H9 (cell line): ENCODE measurements at regions not wholly inside any gene's neighbourhood (a gene's known extent, or its start where the extent isn't known, plus 50 kb on each side); places are given as distances from the start of the nearest gene placed in this dataset.
"Not testable (repeated sequence)": the region's sequence is repeated elsewhere in the genome, so short reads cannot be mapped to it uniquely, and the experiment has no call there.

ENCODE experiments used
- DNase-seq: peaks from one replicate; pipeline ENCODE4 v3.0.0-alpha.2; 2017
- H2AFZ ChIP-seq: one replicate; pipeline ENCODE4 v1.6.1; 2013; ENCODE audit warnings: mild to moderate bottlenecking, low read length, control low read depth, moderate library complexity
- H2AK5ac ChIP-seq: 2 replicates; pipeline ENCODE4 v1.6.1; 2013; ENCODE audit warnings: low read length, control low read depth, mixed read lengths; ENCODE audit not compliant: insufficient read length
- H2BK120ac ChIP-seq: one replicate; pipeline ENCODE4 v1.6.1; 2013; ENCODE audit warnings: low read depth, mild to moderate bottlenecking, low read length, control low read depth, inconsistent platforms; ENCODE audit not compliant: poor library complexity, severe bottlenecking
- H2BK12ac ChIP-seq: 2 replicates; pipeline ENCODE4 v1.6.1; 2013; ENCODE audit warnings: low read length, control low read depth, mixed read lengths, low read depth; ENCODE audit not compliant: insufficient read length
- H2BK15ac ChIP-seq: 2 replicates; pipeline ENCODE4 v1.6.1; 2013; ENCODE audit warnings: low read depth, low read length, control low read depth
- H2BK20ac ChIP-seq: one replicate; pipeline ENCODE4 v1.6.1; 2013; ENCODE audit warnings: low read depth, mild to moderate bottlenecking, low read length, control low read depth, inconsistent platforms; ENCODE audit not compliant: poor library complexity, severe bottlenecking
- H2BK5ac ChIP-seq: 2 replicates; pipeline ENCODE4 v1.6.1; 2013; ENCODE audit warnings: low read length, control low read depth, mixed read lengths; ENCODE audit not compliant: insufficient read length
- H3K14ac ChIP-seq: 2 replicates; pipeline ENCODE4 v1.6.1; 2013; ENCODE audit warnings: low read length, control low read depth; ENCODE audit not compliant: insufficient read depth
- H3K18ac ChIP-seq: 2 replicates; pipeline ENCODE4 v1.6.1; 2013; ENCODE audit warnings: low read depth, mild to moderate bottlenecking, mixed read lengths, low read length, control low read depth; ENCODE audit not compliant: insufficient read length
- H3K23ac ChIP-seq: 2 replicates; pipeline ENCODE4 v1.6.1; 2013; ENCODE audit warnings: low read length, control low read depth, mixed read lengths, low read depth; ENCODE audit not compliant: insufficient read length
- H3K23me2 ChIP-seq: 2 replicates; pipeline ENCODE4 v1.6.1; 2013; ENCODE audit warnings: low read depth, mild to moderate bottlenecking, mixed read lengths, low read length, control low read depth; ENCODE audit not compliant: insufficient read length, poor library complexity, severe bottlenecking
- H3K27ac ChIP-seq: 2 replicates; pipeline ENCODE4 v1.5.1; 2013; ENCODE audit warnings: low read length, control low read depth, mixed read lengths, low read depth; ENCODE audit not compliant: insufficient read length
- H3K27me3 ChIP-seq: 2 replicates; pipeline ENCODE4 v1.6.1; 2013; ENCODE audit warnings: low read length, control low read depth, inconsistent platforms; ENCODE audit not compliant: insufficient read depth
- H3K4ac ChIP-seq: 2 replicates; pipeline ENCODE4 v1.6.1; 2013; ENCODE audit warnings: low read depth, mild to moderate bottlenecking, control low read depth, inconsistent platforms, low read length, moderate library complexity
- H3K4me1 ChIP-seq: 2 replicates; pipeline ENCODE4 v1.6.1; 2013; ENCODE audit warnings: low read length, control low read depth, inconsistent platforms; ENCODE audit not compliant: insufficient read depth
- H3K4me2 ChIP-seq: 2 replicates; pipeline ENCODE4 v1.6.1; 2013; ENCODE audit warnings: low read length, control low read depth, mixed read lengths; ENCODE audit not compliant: insufficient read length, insufficient read depth
- H3K56ac ChIP-seq: 2 replicates; pipeline ENCODE4 v1.6.1; 2013; ENCODE audit warnings: low read depth, mild to moderate bottlenecking, mixed read lengths, low read length, control low read depth; ENCODE audit not compliant: insufficient read length
- H3K79me1 ChIP-seq: 2 replicates; pipeline ENCODE4 v1.6.1; 2013; ENCODE audit warnings: low read depth, mild to moderate bottlenecking, moderate library complexity, low read length, control low read depth, inconsistent platforms; ENCODE audit not compliant: insufficient read depth, poor library complexity, severe bottlenecking
- H3K79me2 ChIP-seq: 2 replicates; pipeline ENCODE4 v1.6.1; 2013; ENCODE audit warnings: low read length, control low read depth, inconsistent platforms; ENCODE audit not compliant: insufficient read depth
- H3K9ac ChIP-seq: 2 replicates; pipeline ENCODE4 v1.6.1; 2013; ENCODE audit warnings: low read length, control low read depth, mixed read lengths; ENCODE audit not compliant: insufficient read length; ENCODE audit errors: extremely low read depth
- H3K9me3 ChIP-seq: one replicate; pipeline ENCODE4 v1.6.1; 2013; ENCODE audit warnings: low read depth, low read length, inconsistent platforms; ENCODE audit not compliant: control insufficient read depth
- H3T11ph ChIP-seq: one replicate; pipeline ENCODE4 v1.6.1; 2013; ENCODE audit warnings: mild to moderate bottlenecking, low read length, control low read depth, inconsistent platforms
- H4K20me1 ChIP-seq: one replicate; pipeline ENCODE4 v1.6.1; 2013; ENCODE audit not compliant: control insufficient read depth, insufficient read length, insufficient read depth
- H4K5ac ChIP-seq: 2 replicates; pipeline ENCODE4 v1.6.1; 2013; ENCODE audit warnings: low read depth, mild to moderate bottlenecking, mixed read lengths, low read length, control low read depth; ENCODE audit not compliant: insufficient read length
- H4K8ac ChIP-seq: replicated peaks from 2 replicates; pipeline ENCODE4 v1.6.1; 2013; ENCODE audit warnings: low read length, control low read depth, mixed read lengths, low read depth; ENCODE audit not compliant: insufficient read length
- H4K91ac ChIP-seq: 2 replicates; pipeline ENCODE4 v1.6.1; 2013; ENCODE audit warnings: low read depth, mild to moderate bottlenecking, moderate library complexity, mixed read lengths, low read length, control low read depth; ENCODE audit not compliant: insufficient read length
- H3K27ac Mint-ChIP-seq, 3 experiments: 2 replicates in 2 of 3; 3 replicates in 1 of 3; pipeline ENCODE4 v1.8.0; 2020 to 2021; ENCODE audit warnings: mixed read lengths in 3 of 3, mild to moderate bottlenecking in 1 of 3, moderate library complexity in 1 of 3
- H3K27me3 Mint-ChIP-seq: 2 replicates; pipeline ENCODE4 v1.8.0; 2021; ENCODE audit warnings: low read depth, mild to moderate bottlenecking, moderate library complexity, mixed read lengths
- H3K36me3 Mint-ChIP-seq, 3 experiments: 2 replicates in 2 of 3; 3 replicates in 1 of 3; pipeline ENCODE4 v1.8.0; 2020 to 2021; ENCODE audit warnings: low read depth in 3 of 3, mixed read lengths in 3 of 3; ENCODE audit not compliant: insufficient read depth in 1 of 3
- H3K4me1 Mint-ChIP-seq, 2 experiments: 2 replicates each; pipeline ENCODE4 v1.8.0; 2020; ENCODE audit warnings: mixed read lengths in 2 of 2
- H3K4me3 Mint-ChIP-seq, 2 experiments: 2 replicates in 1 of 2; 3 replicates in 1 of 2; pipeline ENCODE4 v1.8.0; 2020 to 2021; ENCODE audit warnings: mild to moderate bottlenecking in 2 of 2, mixed read lengths in 2 of 2, moderate library complexity in 1 of 2
- H3K9me3 Mint-ChIP-seq, 2 experiments: 2 replicates in 1 of 2; 3 replicates in 1 of 2; pipeline ENCODE4 v1.8.0; 2020; ENCODE audit warnings: mild to moderate bottlenecking in 2 of 2, mixed read lengths in 2 of 2, moderate library complexity in 1 of 2
- CTCF ChIP-seq: fragments of 200-600 bp; sonication (generic); conservative IDR thresholded peaks from 3 replicates; pipeline ENCODE4 v1.8.0; 2021; ENCODE audit warnings: antibody characterized with exemption, mild to moderate bottlenecking
- WGBS: extraction: QIAGEN DNeasy Blood & Tissue Kit; methylation state at CpG from one replicate; pipeline ENCODE4 v1.1.7; 2013; ENCODE audit warnings: missing lambda C conversion rate, low lambda C conversion rate, mixed read lengths; ENCODE audit not compliant: insufficient read length; ENCODE audit errors: extremely low coverage; 5-methylcytosine and 5-hydroxymethylcytosine counted together

GRCh38 chr10:43994539-43994938 lies 345.9 kb upstream of the ZNF32 start:
- Mint-ChIP-seq H3K36me3 (peaks cover 13 to 31% (median 24%) of the 10 kb centered on the region in 3 experiments), H3K27me3 (peaks cover 7% of the 10 kb centered on the region), H3K4me1 (no peaks in the 10 kb centered on the region), H3K4me3 (no peak overlapping the region; a peak in 1 of 5 replicates), H3K27ac (no peak overlapping the region), H3K9me3 (peaks cover 50% of the 10 kb centered on the region in 2 experiments)
- Histone ChIP-seq H3K4ac (no peak overlapping the region), H3K23me2 (no peaks in the 10 kb centered on the region), H2BK12ac (no peak overlapping the region), H3K4me1 (no peaks in the 10 kb centered on the region), H3T11ph (no peak overlapping the region), H2BK15ac (no peak overlapping the region), H4K91ac (no peak overlapping the region), H3K9ac (no peak overlapping the region), H2AK5ac (no peak overlapping the region), H4K8ac (no peak overlapping the region), H4K20me1 (no peaks in the 10 kb centered on the region), H3K18ac (no peak overlapping the region), H3K56ac (no peak overlapping the region), H3K27ac (no peak overlapping the region), H2BK5ac (no peak overlapping the region), H3K14ac (no peak overlapping the region), H2AFZ (no peak overlapping the region), H3K23ac (no peak overlapping the region), H4K5ac (no peak overlapping the region), H3K27me3 (no peaks in the 10 kb centered on the region), H2BK20ac (no peak overlapping the region), H3K79me1 (no peaks in the 10 kb centered on the region), H3K79me2 (no peaks in the 10 kb centered on the region), H3K9me3 (peaks cover 9% of the 10 kb centered on the region), H2BK120ac (no peak overlapping the region), H3K4me2 (no peak overlapping the region)
- DNase-seq = no peak
- 100% methylated on average over 1 of the region's 2 CpGs for WGBS
- no peak for TF ChIP-seq CTCF

GRCh38 chr10:43992816-43993215 lies 344.1 kb upstream of the ZNF32 start:
- not testable (repeated sequence) for H3K27me3 ChIP-seq, H3K56ac ChIP-seq, H3K27ac Mint-ChIP-seq, H3K79me1 ChIP-seq, H4K8ac ChIP-seq, H3K4me3 Mint-ChIP-seq, H3K4me2 ChIP-seq, H4K20me1 ChIP-seq, H3K27me3 Mint-ChIP-seq, H4K5ac ChIP-seq, H2BK12ac ChIP-seq, H3K9me3 ChIP-seq, H2BK120ac ChIP-seq, H3K23me2 ChIP-seq, H3K4ac ChIP-seq, H4K91ac ChIP-seq, DNase-seq, H2AK5ac ChIP-seq, H3K9ac ChIP-seq, H2BK20ac ChIP-seq, H3K18ac ChIP-seq, H3K23ac ChIP-seq, H3K79me2 ChIP-seq, H2BK15ac ChIP-seq, H2BK5ac ChIP-seq, H3K14ac ChIP-seq, H3K27ac ChIP-seq, H3T11ph ChIP-seq, H3K4me1 ChIP-seq, H3K4me1 Mint-ChIP-seq, H2AFZ ChIP-seq
- no CpG with 5 or more reads among the region's 19 CpGs for WGBS
- Mint-ChIP-seq H3K9me3 (peaks cover 53 to 56% of the 10 kb centered on the region in 2 experiments), H3K36me3 (peaks cover 13 to 31% (median 24%) of the 10 kb centered on the region in 3 experiments)
